ENCODE measurements at regions not wholly inside any gene's neighbourhood (a gene's known extent, or its start where the extent isn't known, plus 50 kb on each side); places are given as distances from the start of the nearest gene placed in this dataset.

- TF ChIP-seq CTCF (IDR thresholded peaks at IDR 0.05; ENCODE audit: low read depth, low read length) (no peak), EZH2phosphoT487 (IDR thresholded peaks at IDR 0.05; ENCODE audit: low read depth) (no peak)
Observed at GRCh38 chr16:6993544-6993943, 339.1 kb upstream of the RBFOX1 start.
